H1 (cell line): ENCODE measurements at regions not wholly inside any gene's neighbourhood (a gene's known extent, or its start where the extent isn't known, plus 50 kb on each side); places are given as distances from the start of the nearest gene placed in this dataset.

ENCODE experiments used
- CTCF ChIA-PET: fragments of 300-600 bp; sonication (Branson Sonifier 250); formaldehyde crosslinking; loops from one replicate; lab custom pipeline; 2021; ENCODE audit not compliant: partially characterized antibody; lab: Charles Lee
- POLR2A ChIA-PET: fragments of 300-600 bp; sonication (Branson Sonifier 250); formaldehyde crosslinking; loops from one replicate; lab custom pipeline; 2021; ENCODE audit warnings: inconsistent platforms; ENCODE audit not compliant: partially characterized antibody; lab: Charles Lee
- DNase-seq, 2 experiments: peaks; one replicate each; pipeline versions ENCODE4 v3.0.0 to v3.0.0-alpha.2; 2010 to 2022; ENCODE audit warnings: low spot score in 2 of 2, low read depth in 1 of 2, mixed read lengths in 1 of 2
- FAIRE-seq: peaks from 2 replicates; lab custom pipeline; 2011; peaks lifted over from hg19 to GRCh38; lab: Jason Lieb, UNC
- H2AFZ ChIP-seq: 2 replicates; pipeline ENCODE4 v1.8.1; 2012; ENCODE audit warnings: low read length, inconsistent platforms
- H2AK5ac ChIP-seq: 2 replicates; pipeline ENCODE4 v1.6.1; 2013; ENCODE audit warnings: low read depth, low read length
- H2BK120ac ChIP-seq: replicated peaks from 2 replicates; pipeline ENCODE3; 2013; ENCODE audit warnings: low read depth, low read length, inconsistent platforms
- H2BK12ac ChIP-seq: 2 replicates; pipeline ENCODE4 v1.6.1; 2013; ENCODE audit warnings: low read depth, low read length
- H2BK15ac ChIP-seq: 2 replicates; pipeline ENCODE4 v1.6.1; 2013; ENCODE audit warnings: low read length
- H2BK20ac ChIP-seq: 2 replicates; pipeline ENCODE4 v1.6.1; 2013; ENCODE audit warnings: low read length
- H2BK5ac ChIP-seq: 2 replicates; pipeline ENCODE4 v1.6.1; 2013; ENCODE audit warnings: low read depth, low read length
- H3K14ac ChIP-seq: 2 replicates; pipeline ENCODE4 v1.6.1; 2013; ENCODE audit warnings: inconsistent platforms; ENCODE audit not compliant: insufficient read length
- H3K18ac ChIP-seq: 2 replicates; pipeline ENCODE4 v1.6.1; 2013; ENCODE audit warnings: low read length; ENCODE audit errors: extremely low read depth
- H3K23ac ChIP-seq: 2 replicates; pipeline ENCODE4 v1.6.1; 2013; ENCODE audit warnings: inconsistent platforms; ENCODE audit not compliant: insufficient read length
- H3K23me2 ChIP-seq: 2 replicates; pipeline ENCODE4 v1.6.1; 2013; ENCODE audit warnings: low read depth, low read length
- H3K27ac ChIP-seq: 2 replicates; pipeline ENCODE4 v1.6.1; 2011; ENCODE audit warnings: low read depth, low read length, inconsistent platforms
- H3K27me3 ChIP-seq, 4 experiments: replicated peaks in 1 of 4; 1 replicate in 1 of 4; 2 replicates in 3 of 4; pipeline versions ENCODE4 v1.6.1 to v1.8.1; 2011 to 2013; ENCODE audit warnings: low read length in 3 of 4, mild to moderate bottlenecking in 3 of 4, inconsistent platforms in 2 of 4, mixed read lengths in 2 of 4, moderate library complexity in 1 of 4; ENCODE audit not compliant: control insufficient read depth in 3 of 4, insufficient read depth in 3 of 4; ENCODE audit errors: extremely low read depth in 1 of 4
- H3K36me3 ChIP-seq, 4 experiments: 2 replicates each; pipeline versions ENCODE4 v1.6.1 to v1.8.1; 2011 to 2013; ENCODE audit warnings: mild to moderate bottlenecking in 4 of 4, low read length in 3 of 4, moderate library complexity in 2 of 4, control low read depth in 1 of 4, inconsistent platforms in 1 of 4; ENCODE audit not compliant: insufficient read depth in 4 of 4, control insufficient read depth in 2 of 4
- H3K4ac ChIP-seq: replicated peaks from 2 replicates; pipeline ENCODE3; 2013; ENCODE audit warnings: low read length, low read depth, mixed read lengths, inconsistent platforms; ENCODE audit not compliant: insufficient read length
- H3K4me1 ChIP-seq, 4 experiments: replicated peaks in 1 of 4; 1 replicate in 1 of 4; 2 replicates in 3 of 4; pipeline versions ENCODE4 v1.6.1 to v1.8.1; 2011 to 2013; ENCODE audit warnings: low read length in 3 of 4, inconsistent platforms in 2 of 4, mixed read lengths in 1 of 4; ENCODE audit not compliant: insufficient read depth in 4 of 4, control insufficient read depth in 3 of 4
- H3K4me2 ChIP-seq, 2 experiments: 2 replicates each; pipeline versions ENCODE4 v1.6.1 to v1.8.1; 2011 to 2013; ENCODE audit warnings: low read depth in 2 of 2, low read length in 2 of 2, control low read depth in 1 of 2, inconsistent platforms in 1 of 2, mild to moderate bottlenecking in 1 of 2; ENCODE audit not compliant: insufficient read depth in 1 of 2
- H3K4me3 ChIP-seq, 4 experiments: fragments of 200-600, 300-600 bp in 1 of 4; sonication (generic), shearing (Covaris generic), sonication (Bioruptor Twin) in 1 of 4; 2 replicates each; pipeline versions ENCODE4 v1.5.1 to v1.8.1; 2011 to 2016; ENCODE audit warnings: low read length in 4 of 4, low read depth in 3 of 4, control low read depth in 2 of 4, inconsistent platforms in 2 of 4, mild to moderate bottlenecking in 2 of 4, mixed read lengths in 1 of 4, moderate library complexity in 1 of 4; ENCODE audit not compliant: insufficient read depth in 2 of 4; ENCODE audit errors: extremely low read depth in 1 of 4
- H3K56ac ChIP-seq: replicated peaks from 2 replicates; pipeline ENCODE3; 2013; ENCODE audit warnings: low read depth, mild to moderate bottlenecking, mixed read lengths, low read length, inconsistent platforms; ENCODE audit not compliant: insufficient read length
- H3K79me1 ChIP-seq: 2 replicates; pipeline ENCODE4 v1.6.1; 2013; ENCODE audit warnings: low read depth, low read length, control low read depth
- H3K79me2 ChIP-seq, 2 experiments: 2 replicates each; pipeline versions ENCODE4 v1.6.1 to v1.8.1; 2012 to 2013; ENCODE audit warnings: low read length in 2 of 2, mild to moderate bottlenecking in 2 of 2, inconsistent platforms in 1 of 2; ENCODE audit not compliant: insufficient read depth in 2 of 2, control insufficient read depth in 1 of 2
- H3K9ac ChIP-seq, 4 experiments: replicated peaks in 1 of 4; 1 replicate in 1 of 4; 2 replicates in 3 of 4; pipeline versions ENCODE4 v1.6.1 to v1.8.1; 2011 to 2013; ENCODE audit warnings: low read depth in 3 of 4, low read length in 3 of 4, control low read depth in 2 of 4, mild to moderate bottlenecking in 2 of 4, moderate library complexity in 2 of 4, inconsistent platforms in 1 of 4; ENCODE audit errors: extremely low read depth in 1 of 4
- H3K9me3 ChIP-seq, 2 experiments: 2 replicates each; pipeline versions ENCODE4 v1.6.1 to v1.8.1; 2012 to 2013; ENCODE audit warnings: mild to moderate bottlenecking in 2 of 2, moderate library complexity in 2 of 2, control low read depth in 1 of 2, inconsistent platforms in 1 of 2, low read depth in 1 of 2, low read length in 1 of 2, mixed read lengths in 1 of 2; ENCODE audit not compliant: insufficient read depth in 2 of 2
- H4K20me1 ChIP-seq, 2 experiments: replicated peaks in 1 of 2; 2 replicates each; pipeline versions ENCODE3 to v1.8.1; 2011 to 2013; ENCODE audit warnings: inconsistent platforms in 2 of 2, low read length in 2 of 2, mild to moderate bottlenecking in 1 of 2; ENCODE audit not compliant: insufficient read depth in 2 of 2, control insufficient read depth in 1 of 2
- H4K5ac ChIP-seq: 2 replicates; pipeline ENCODE4 v1.6.1; 2013; ENCODE audit warnings: low read length, low read depth, mixed read lengths, inconsistent platforms; ENCODE audit not compliant: insufficient read length
- H4K8ac ChIP-seq: 2 replicates; pipeline ENCODE4 v1.8.0; 2013; ENCODE audit warnings: mild to moderate bottlenecking, moderate library complexity, low read length, inconsistent platforms; ENCODE audit not compliant: insufficient read depth; ENCODE audit errors: extremely low read depth
- H4K91ac ChIP-seq: replicated peaks from 2 replicates; pipeline ENCODE3; 2013; ENCODE audit warnings: low read length, mixed read lengths, inconsistent platforms; ENCODE audit not compliant: insufficient read length
- CBX5 ChIP-seq: fragments of 300-800, 300-1000 bp; sonication (generic); IDR thresholded peaks from 2 replicates; pipeline ENCODE4 v1.7.1; 2016; ENCODE audit warnings: antibody characterized with exemption, low read length, low read depth
- CEBPB ChIP-seq: IDR thresholded peaks from 2 replicates; pipeline ENCODE4 v1.6.1; 2012; ENCODE audit warnings: low read depth, low read length
- FOSL1 ChIP-seq: IDR thresholded peaks from 2 replicates; pipeline ENCODE4 v1.6.1; 2011; ENCODE audit warnings: mild to moderate bottlenecking, low read depth, low read length, moderate library complexity; ENCODE audit not compliant: insufficient read depth
- GTF2F1 ChIP-seq: IDR thresholded peaks from 2 replicates; pipeline ENCODE4 v1.6.1; 2012; ENCODE audit warnings: low read depth, low read length, improper control_type of control experiment, borderline replicate concordance
- HDAC2 ChIP-seq, 2 experiments: fragments of 300-600 bp in 1 of 2; sonication (generic) in 1 of 2; IDR thresholded peaks; 2 replicates each; pipeline ENCODE4 v1.6.1; 2011 to 2012; ENCODE audit warnings: low read depth in 2 of 2, low read length in 2 of 2, mild to moderate bottlenecking in 2 of 2, moderate library complexity in 2 of 2, borderline replicate concordance in 1 of 2, inconsistent platforms in 1 of 2
- HDAC6 ChIP-seq: IDR thresholded peaks from one replicate; pipeline ENCODE4 v1.7.1; 2012; ENCODE audit warnings: low read depth, mild to moderate bottlenecking, inconsistent platforms, low read length, moderate library complexity
- JUND ChIP-seq: IDR thresholded peaks from 2 replicates; pipeline ENCODE4 v1.6.1; 2011; ENCODE audit warnings: mild to moderate bottlenecking, improper control_type of control experiment, low read length
- MAFK ChIP-seq: IDR thresholded peaks from 2 replicates; pipeline ENCODE4 v1.6.1; 2012; ENCODE audit warnings: low read depth, mild to moderate bottlenecking, improper control_type of control experiment, low read length
- PHF8 ChIP-seq: fragments of 200-600 bp; sonication (generic); conservative IDR thresholded peaks from 2 replicates; pipeline ENCODE4 v1.7.1; 2012; ENCODE audit warnings: low read depth, mild to moderate bottlenecking, inconsistent platforms, low read length, moderate library complexity
- SP1 ChIP-seq: IDR thresholded peaks from 2 replicates; pipeline ENCODE4 v1.6.1; 2011; ENCODE audit warnings: low read depth, low read length
- TAF7 ChIP-seq: optimal IDR thresholded peaks from 2 replicates; pipeline ENCODE3; 2011; ENCODE audit warnings: low read depth, mild to moderate bottlenecking, inconsistent platforms, low read length, moderate library complexity, borderline replicate concordance
- ZNF274 ChIP-seq: IDR thresholded peaks from 2 replicates; pipeline ENCODE4 v1.7.0; 2012; ENCODE audit warnings: low read length, borderline replicate concordance; ENCODE audit errors: extremely low read depth
- WGBS, 2 experiments: shearing (Covaris generic) in 1 of 2; methylation state at CpG; one replicate each; pipeline versions ENCODE4 v1.1.6 to v1.1.7; 2013 to 2015; ENCODE audit warnings: low lambda C conversion rate in 2 of 2, mixed read lengths in 2 of 2, inconsistent platforms in 1 of 2, low coverage in 1 of 2, missing lambda C conversion rate in 1 of 2; ENCODE audit not compliant: insufficient replicate concordance in 2 of 2, insufficient coverage in 1 of 2, insufficient read length in 1 of 2; ENCODE audit errors: extremely low coverage in 1 of 2, missing lambda C conversion rate in 1 of 2; 5-methylcytosine and 5-hydroxymethylcytosine counted together

DNA sequence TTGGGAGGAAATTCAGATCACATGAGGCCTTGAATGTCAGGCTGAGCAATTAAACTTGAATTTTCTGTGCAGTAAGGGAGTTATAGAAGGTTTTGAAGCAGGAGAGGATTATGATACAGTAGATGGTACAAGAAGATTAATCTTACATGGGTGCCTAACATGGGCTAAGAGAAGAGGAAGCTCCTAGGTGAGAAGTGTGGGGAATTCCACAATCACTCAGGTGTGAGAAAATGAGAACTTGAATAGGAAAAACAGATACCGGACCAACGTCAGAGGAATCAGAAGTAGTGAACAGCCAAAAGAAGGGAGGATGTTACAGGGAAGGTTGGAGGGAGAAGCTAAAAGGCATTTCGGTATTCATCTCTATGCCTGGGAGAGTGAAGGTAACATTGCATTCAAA lies 250.7 kb upstream of the SLC35B3 start:
- FAIRE-seq: no peak
- no peak overlapping the region for H3K27ac ChIP-seq
- H2AK5ac ChIP-seq: no peak overlapping the region
- H4K91ac ChIP-seq: no peak overlapping the region
- no peaks in the 10 kb centered on the region for H3K79me1 ChIP-seq
- CTCF ChIA-PET: interaction anchor here (0.6 to 0.8 kb wide), 2 partner anchors 10 to 274 kb away, joined by 4 to 6 read pairs; no protein-coding TSS in a partner anchor
- H3K18ac ChIP-seq: no peak overlapping the region
- H3K4me3 ChIP-seq: no peak overlapping the region
- H4K5ac ChIP-seq: no peak overlapping the region
- H2BK20ac ChIP-seq: no peak overlapping the region
- H4K8ac ChIP-seq: no peak overlapping the region
- POLR2A ChIA-PET: interaction anchor here (0.6 kb wide), 1 partner anchor 26 kb away, joined by 3 read pairs; no protein-coding TSS in a partner anchor
- no peak for DNase-seq
- H3K27me3 ChIP-seq: no peaks in the 10 kb centered on the region
- H3K36me3 ChIP-seq: no peaks in the 10 kb centered on the region
- TF ChIP-seq PHF8: no peak
- TF ChIP-seq SP1: no peak
- TF ChIP-seq MAFK: no peak
- TF ChIP-seq HDAC6: no peak
- TF ChIP-seq ZNF274: no peak
- TF ChIP-seq CBX5: no peak
- TF ChIP-seq JUND: no peak
- TF ChIP-seq GTF2F1: no peak
- no peak for TF ChIP-seq CEBPB
- TF ChIP-seq FOSL1: no peak
- TF ChIP-seq TAF7: no peak
- no peak for TF ChIP-seq HDAC2 (IDR thresholded peaks at IDR 0.05; ENCODE audit: borderline replicate concordance in 1 of 2, low read depth in 2 of 2, low read length in 2 of 2)
- H2BK15ac ChIP-seq: no peak overlapping the region
- H4K20me1 ChIP-seq: no peaks in the 10 kb centered on the region
- no peak overlapping the region for H2BK5ac ChIP-seq
- no peak overlapping the region for H2BK12ac ChIP-seq
- H3K9me3 ChIP-seq: no peaks in the 10 kb centered on the region
- no peaks in the 10 kb centered on the region for H3K4me1 ChIP-seq
- H2AFZ ChIP-seq: no peak overlapping the region
- H3K4ac ChIP-seq: no peak overlapping the region
- H3K14ac ChIP-seq: no peak overlapping the region
- H3K9ac ChIP-seq: no peak overlapping the region
- no peaks in the 10 kb centered on the region for H3K79me2 ChIP-seq
- H3K23me2 ChIP-seq: no peaks in the 10 kb centered on the region
- no peak overlapping the region for H3K56ac ChIP-seq
- no peak overlapping the region for H3K4me2 ChIP-seq
- no peak overlapping the region for H3K23ac ChIP-seq
- 97% methylated on average over 3 of the region's 3 CpGs; no CpG with 5 or more reads in 1 of the 2 experiments for WGBS, 2 experiments
- no peak overlapping the region for H2BK120ac ChIP-seq
